Skin epidermis (tissue), 12 donors: ENCODE measurements at regions not wholly inside any gene's neighbourhood (a gene's known extent, or its start where the extent isn't known, plus 50 kb on each side); places are given as distances from the start of the nearest gene placed in this dataset.

Source experiments
- H3K27ac ChIP-seq, 21 experiments: fragments of 200-600 bp; sonication (generic) in 11 of 21; one replicate each; pipeline ENCODE4 v1.5.0; 2020; ENCODE audit warnings: mild to moderate bottlenecking in 3 of 21, inconsistent platforms in 2 of 21, moderate library complexity in 2 of 21
- H3K4me3 ChIP-seq, 7 experiments: fragments of 200-600 bp; sonication (generic) in 2 of 7; one replicate each; pipeline ENCODE4 v1.5.0; 2020; ENCODE audit warnings: inconsistent platforms in 2 of 7, mild to moderate bottlenecking in 2 of 7, moderate library complexity in 1 of 7

DNA sequence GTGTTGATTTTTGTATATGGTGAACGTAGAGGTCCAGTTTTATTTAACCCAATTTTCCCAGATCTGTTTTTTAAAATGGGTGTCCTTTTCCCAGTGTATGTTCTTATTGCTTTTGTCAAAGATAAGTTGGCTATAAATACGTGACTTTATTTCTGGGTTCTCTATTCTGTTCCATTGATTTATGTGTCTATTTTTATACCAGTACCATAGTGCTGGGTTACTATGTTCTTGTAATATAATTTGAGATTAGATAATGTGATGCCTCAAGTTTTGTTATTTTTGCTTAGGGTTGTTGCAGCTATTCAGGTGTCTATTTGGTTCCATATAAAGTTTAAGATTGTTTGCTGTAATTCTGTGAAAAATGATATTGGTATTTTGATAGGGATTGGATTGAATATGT lies 749.1 kb upstream of the GRIA3 start:
- Histone ChIP-seq H3K4me3 (no peak overlapping the region), H3K27ac (no peak overlapping the region)

DNA sequence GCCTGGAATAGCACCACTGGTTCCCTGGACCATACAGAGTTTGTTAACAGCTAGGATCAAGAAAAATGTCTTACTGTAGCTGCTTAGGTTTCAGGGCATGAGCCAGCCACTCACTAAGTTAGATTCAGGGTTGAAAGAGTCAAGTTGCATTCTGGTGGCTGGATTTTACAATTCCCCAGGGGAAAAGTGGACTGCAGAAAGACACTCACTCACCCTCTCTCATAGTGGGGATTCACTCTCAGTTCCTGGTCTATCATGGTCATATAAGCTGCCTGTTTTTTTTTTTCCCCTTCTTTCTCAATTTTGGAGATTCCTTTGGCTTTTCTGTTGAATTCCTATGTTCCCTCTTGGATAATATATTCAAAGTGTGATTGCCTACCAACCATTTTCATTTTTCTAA lies 744.2 kb upstream of the GRIA3 start:
- no peak overlapping the region for H3K4me3 ChIP-seq
- H3K27ac ChIP-seq: no peak overlapping the region

DNA sequence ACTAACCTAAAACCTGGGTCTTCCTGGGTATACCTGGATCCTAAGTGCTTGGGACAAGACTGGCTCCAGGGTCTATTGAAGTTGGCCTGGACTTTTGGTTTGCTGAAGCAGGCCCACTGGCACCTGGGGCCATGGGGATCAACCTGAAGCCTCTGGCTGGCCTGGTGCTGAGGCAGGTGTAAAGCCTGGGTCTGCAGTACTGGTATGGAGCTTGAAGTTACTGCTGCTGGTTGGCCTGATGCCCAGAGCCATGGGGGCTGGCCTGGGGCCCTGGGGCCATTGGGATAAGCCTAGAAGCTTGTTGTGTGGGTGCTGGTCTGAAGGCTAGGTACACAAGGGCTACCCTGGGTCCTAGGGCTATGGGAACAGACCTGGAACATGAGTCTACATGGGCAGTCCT lies 743.2 kb upstream of the GRIA3 start:
- H3K27ac ChIP-seq: no peak overlapping the region

DNA sequence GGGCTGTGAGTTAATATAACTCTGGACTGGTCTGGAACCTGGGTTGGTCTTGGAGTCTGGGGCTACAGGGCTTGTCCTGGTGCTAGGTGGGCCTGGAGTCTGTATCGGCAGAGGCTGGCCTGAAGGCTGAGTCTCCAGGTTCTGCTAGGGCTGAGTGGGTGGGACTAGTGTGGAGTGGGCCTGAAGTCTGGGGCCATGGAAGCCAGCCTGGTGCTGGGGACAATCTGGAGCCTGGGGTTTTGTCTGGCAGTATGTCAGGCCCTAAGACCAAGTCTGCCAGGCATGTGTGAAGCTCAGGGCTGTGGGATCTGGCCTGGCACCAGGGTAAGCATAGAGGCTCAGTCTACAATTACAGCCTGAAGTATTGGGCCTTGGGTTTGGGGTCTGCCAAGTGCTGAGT lies 742.6 kb upstream of the GRIA3 start:
- Histone ChIP-seq H3K27ac (no peak overlapping the region), H3K4me3 (no peak overlapping the region)

More for the DNA sequence above, 743.2 kb upstream of the GRIA3 start:
- H3K4me3 ChIP-seq: no peak overlapping the region

DNA sequence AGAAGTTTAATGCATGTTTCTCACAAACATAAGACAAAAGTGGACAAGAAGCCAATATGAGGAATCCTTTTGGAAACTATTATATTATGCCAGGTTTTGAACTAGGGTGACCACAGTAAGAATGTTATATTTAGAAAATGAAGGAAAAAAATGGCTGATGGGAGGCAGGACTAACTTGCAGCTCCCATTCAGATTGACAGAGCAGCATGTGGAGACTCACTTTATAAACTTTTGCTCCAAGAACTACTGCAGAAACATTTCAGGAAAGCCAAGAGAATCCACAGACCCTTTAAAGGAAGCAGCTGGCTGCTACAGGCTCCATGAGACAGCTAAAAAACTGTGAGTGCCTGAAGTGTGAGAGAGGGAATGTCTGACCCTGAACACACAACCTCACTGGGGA lies 738.6 kb upstream of the GRIA3 start:
- Histone ChIP-seq H3K4me3 (no peak overlapping the region), H3K27ac (no peak overlapping the region)

DNA sequence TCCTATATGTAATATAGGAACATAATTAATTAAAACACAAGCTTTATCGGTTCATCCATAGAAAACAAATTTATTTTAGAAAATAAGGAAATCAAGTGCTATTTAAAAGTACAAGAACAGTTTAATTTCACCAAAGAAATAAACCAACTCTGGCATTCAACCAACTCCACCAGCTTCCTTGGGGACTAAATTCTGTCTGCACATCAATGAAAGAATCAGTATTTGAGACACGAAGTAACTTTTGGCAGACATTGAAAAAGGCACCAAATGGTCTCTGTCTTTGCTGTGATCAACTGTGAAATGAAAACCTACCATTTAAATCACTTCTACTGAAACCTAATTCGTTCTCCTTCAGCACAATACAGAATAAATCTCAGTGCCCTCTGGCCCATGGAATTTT lies 719.7 kb upstream of the GRIA3 start:
- H3K27ac ChIP-seq: no peak overlapping the region
- no peak overlapping the region for H3K4me3 ChIP-seq

DNA sequence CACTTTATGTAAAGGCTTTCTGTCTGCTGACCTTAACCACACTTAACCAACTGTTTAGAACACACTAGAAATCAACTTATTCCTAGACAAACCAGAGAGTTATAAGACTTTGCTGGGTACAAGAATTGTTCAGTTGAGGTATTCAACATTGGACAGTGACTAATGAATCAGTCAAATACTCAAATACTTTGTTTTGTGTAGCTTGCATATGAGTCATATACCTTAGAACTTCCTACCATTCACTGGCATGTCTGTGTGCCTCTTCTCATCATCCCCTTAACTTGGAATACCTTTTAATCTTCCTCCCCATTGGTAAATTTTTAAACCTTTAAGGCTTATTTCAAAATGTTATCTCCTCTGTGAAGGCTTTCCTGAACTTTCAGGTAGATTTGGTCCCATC lies 708.8 kb upstream of the GRIA3 start:
- no peak overlapping the region for H3K4me3 ChIP-seq
- no peak overlapping the region for H3K27ac ChIP-seq

DNA sequence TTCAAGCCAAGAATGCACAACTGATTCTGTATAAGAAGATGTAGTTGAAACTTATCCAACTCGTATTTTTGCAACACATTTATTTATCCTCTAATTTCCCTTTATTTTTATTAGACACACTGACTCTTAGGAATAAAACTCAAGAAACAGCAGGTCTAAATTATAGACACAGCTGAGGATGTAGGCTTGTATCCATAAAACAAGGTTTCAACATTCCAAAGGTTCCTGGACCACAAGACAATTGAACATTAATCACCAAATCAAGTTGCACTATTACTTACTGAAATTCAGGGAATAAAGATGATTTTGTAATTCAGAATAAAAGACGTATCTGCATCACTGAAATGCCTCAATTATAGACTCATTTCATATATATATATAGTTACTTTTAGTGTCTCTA lies 683.5 kb upstream of the GRIA3 start:
- Histone ChIP-seq H3K27ac (no peak overlapping the region), H3K4me3 (no peak overlapping the region)

DNA sequence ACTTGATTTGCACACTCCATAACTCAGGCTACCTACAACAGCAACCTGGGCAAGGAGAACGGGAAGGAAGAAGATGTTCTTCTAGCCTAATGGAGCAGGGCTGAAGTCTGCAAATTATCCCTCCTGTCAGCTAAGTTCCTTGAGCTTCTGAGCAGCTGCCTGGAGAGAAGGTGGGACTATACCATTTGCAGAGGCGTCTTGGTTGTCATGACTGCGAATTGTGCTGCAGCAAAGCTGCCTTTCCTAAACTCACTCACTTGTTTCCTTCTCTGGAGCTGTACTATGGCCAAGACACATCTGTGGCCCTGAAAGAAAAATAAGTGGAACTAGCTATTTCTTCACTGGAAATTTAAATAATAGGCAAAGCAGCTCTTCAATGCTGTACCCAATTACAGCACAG lies 682.4 kb upstream of the GRIA3 start:
- H3K27ac ChIP-seq: no peak overlapping the region
- H3K4me3 ChIP-seq: no peak overlapping the region

DNA sequence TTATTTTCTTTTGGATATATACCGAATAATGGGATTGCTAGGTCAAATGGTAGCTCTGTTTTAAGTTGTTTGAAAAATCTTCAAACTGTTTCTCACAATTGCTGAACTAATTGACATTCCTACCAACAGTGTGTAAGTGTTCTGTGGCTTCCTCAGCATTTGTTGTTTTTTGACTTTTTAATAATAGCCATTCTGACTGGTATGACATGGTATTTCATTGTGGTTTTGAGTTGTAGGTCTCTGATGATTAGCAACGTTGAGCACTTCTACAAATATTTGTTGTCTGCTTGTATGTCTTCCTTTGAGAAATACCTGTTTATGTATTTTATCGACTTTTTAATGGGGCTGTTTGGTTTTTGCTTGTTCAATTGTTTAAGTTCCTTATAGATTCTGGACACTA lies 680.1 kb upstream of the GRIA3 start:
- Histone ChIP-seq H3K27ac (no peak overlapping the region), H3K4me3 (no peak overlapping the region)

DNA sequence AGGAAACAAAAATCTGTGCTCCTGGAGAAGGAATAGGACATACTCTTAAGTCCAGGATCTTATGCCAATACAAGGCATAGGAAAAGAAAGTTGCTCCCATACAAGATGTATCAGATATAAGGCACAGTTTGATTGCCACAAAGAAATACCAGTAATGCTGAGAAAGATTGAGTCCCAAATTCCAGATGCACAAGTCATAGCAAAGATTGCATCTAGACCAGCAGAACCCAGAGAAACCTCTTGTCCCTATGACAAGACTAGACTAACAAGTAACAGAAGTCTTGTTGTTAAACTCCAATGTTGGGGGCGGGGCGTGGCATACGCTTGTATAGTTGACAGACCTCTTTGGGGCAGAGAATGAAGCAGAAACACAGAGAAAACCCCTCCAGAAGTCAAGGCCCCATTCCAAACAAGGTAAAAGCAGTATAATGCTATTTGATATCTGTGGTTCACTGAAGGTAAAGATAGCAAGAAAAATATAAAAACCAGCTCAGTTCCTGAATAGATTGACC lies 671.5 kb upstream of the GRIA3 start:
- no peak overlapping the region for H3K4me3 ChIP-seq

DNA sequence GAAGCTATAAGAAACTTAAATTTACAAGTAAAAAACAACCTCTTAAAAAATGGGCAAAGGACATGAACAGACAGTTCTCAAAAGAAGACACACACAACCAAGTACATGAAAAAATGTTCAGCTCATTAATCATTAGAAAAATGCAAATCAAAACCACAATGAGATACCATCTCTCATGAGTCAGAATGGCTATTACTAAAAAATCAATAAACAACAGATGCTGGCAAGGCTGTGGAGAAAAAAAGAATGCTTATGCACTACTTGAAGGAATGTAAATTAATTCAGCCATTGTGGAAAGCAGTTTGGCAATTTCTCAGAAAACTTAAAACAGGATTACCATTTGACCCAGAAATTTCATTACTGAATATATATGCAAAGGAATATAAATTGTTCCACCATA lies 666.3 kb upstream of the GRIA3 start:
- Histone ChIP-seq H3K27ac (no peak overlapping the region), H3K4me3 (no peak overlapping the region)

More for the DNA sequence above, 671.5 kb upstream of the GRIA3 start:
- no peak overlapping the region for H3K27ac ChIP-seq

DNA sequence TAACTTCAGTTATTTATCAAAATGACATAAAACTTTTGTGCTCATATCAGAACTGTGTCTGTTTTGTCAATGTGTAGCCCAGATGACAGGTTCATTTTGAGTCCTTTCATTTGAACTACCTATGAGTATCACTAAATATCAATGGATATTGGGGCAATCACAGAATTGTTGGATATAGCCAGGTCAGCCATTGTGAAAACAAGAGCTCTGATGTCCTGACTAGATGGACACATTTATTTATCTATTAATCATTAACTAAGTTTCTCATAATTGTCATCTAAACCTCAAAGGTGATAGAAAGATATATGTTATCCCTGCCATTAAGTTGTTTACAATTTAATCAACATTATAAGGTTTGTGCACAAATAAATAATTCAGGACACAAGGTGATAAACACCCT lies 638.3 kb upstream of the GRIA3 start:
- H3K4me3 ChIP-seq: no peak overlapping the region
- H3K27ac ChIP-seq: no peak overlapping the region

DNA sequence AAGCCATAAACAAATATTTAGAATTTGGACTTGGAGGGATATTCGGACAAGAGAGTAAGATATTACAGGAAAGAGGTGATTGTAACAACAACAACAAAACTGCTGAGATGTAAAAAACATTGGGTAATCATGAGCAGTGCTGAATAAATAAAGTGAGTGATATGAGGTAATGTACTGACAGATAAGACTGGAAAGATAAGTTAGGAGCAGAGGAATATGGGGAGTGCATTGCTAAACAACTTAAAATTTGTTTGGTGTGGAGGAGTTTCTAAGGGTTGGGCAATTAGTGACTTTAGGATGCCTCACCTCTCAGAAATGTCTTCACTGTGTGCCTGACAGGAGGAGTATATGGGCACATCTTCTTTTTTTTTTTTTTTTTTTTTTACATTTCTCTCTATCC lies 637.8 kb upstream of the GRIA3 start:
- H3K4me3 ChIP-seq: no peak overlapping the region
- H3K27ac ChIP-seq: no peak overlapping the region

DNA sequence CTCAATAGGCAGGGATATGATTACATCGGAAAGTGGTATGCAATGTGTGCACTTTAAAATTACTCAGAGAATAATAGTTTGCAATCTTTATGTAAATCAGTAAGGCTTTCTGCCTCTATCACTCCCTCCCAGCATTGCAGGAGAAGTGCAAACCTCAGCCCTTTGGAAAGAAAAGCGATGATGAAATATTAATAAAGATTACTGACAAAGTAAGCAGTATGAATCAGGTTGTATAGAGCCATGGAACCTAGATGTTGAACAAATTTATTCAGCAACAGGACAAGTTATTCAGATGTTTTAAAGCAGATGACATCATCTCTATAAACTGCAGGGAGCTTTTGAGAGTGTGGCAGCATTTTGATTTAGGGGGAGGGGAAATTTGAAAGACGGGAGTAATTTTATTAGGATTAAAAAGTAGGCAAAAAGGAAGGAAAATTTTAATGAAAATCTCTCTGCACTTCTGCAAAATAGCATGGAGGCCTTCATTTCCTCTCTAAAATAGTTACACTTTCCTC lies 631.7 kb upstream of the GRIA3 start:
- Histone ChIP-seq H3K27ac (no peak overlapping the region), H3K4me3 (no peak overlapping the region)

DNA sequence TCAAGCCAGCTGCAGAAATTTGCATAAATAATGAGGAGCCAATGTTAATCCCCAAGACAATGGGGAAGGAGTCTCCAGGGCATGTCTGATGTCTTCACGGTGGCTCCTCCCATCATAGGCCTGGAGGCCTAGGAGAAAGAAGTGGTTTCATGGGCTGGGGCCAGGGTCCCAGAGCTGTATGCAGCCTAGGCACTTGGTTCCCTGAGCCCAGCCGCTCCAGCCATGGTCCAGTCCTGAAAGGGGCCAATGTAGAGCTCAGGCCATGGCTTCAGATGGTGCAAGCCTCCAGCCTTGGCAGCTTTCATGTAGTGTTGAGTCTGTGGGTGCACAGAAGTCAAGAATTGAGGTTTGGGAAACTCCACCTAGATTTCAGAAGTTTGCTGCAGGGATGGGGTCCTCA lies 628.2 kb upstream of the GRIA3 start:
- no peak overlapping the region for H3K4me3 ChIP-seq

DNA sequence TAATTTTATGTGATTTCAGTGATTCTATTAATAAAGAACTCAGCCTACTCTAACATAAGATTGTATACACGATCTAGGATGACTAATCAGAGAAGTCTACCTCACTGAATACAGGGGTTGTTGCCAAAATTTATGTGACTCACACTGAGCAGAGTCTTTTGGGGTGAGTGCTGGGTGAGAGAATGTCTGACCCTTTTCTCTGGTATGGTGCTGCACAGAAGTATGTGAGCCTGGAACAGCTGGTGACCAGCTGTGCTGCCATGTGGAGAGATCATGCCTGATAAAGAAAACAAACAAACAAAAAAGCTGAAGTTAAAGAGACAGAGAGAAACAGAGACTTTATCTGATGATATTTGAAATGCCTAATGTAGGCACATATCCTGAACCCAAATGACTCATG lies 618.1 kb upstream of the GRIA3 start:
- Histone ChIP-seq H3K4me3 (no peak overlapping the region), H3K27ac (no peak overlapping the region)

More for the DNA sequence above, 628.2 kb upstream of the GRIA3 start:
- no peak overlapping the region for H3K27ac ChIP-seq

DNA sequence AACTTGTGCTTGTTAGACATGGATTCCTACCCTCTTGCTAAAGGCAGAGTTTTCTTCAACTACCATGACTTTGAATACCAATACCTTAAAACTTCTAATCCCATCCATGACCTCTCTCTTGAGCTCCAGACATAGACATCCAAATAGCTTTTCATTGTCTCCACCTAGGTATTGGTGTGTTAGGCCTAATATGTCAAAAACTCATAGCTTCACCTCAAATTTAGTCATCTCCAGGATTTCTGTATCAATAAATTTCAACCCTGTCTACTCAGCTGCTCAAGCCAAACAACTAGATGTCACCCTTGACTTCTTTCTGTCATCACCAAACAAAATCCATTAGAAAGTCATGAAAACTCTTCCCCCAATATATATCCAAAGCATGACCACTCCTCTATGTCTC lies 617.7 kb upstream of the GRIA3 start:
- peak overlapping the region in 1 of 21 experiments; percentile 25 for H3K27ac ChIP-seq
- H3K4me3 ChIP-seq: no peak overlapping the region

DNA sequence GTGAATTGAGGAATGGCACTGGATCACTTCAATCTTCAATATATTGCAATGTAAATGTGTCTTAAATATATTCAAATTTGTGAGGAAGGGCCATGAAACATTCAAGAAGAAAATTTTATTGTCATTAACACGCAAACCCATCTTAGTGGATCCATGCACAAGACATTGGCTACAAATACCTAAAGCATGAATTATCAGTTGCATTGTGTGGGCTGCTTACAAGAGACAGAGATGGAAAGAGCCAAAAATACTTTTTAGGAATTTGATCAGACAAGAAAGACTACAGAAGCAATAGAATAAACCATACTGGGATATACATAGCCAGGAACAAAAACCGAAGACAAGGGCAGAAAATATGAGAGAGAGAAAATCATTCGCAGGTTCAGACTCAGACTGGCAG lies 616.2 kb upstream of the GRIA3 start:
- no peak overlapping the region for H3K27ac ChIP-seq
- H3K4me3 ChIP-seq: no peak overlapping the region

DNA sequence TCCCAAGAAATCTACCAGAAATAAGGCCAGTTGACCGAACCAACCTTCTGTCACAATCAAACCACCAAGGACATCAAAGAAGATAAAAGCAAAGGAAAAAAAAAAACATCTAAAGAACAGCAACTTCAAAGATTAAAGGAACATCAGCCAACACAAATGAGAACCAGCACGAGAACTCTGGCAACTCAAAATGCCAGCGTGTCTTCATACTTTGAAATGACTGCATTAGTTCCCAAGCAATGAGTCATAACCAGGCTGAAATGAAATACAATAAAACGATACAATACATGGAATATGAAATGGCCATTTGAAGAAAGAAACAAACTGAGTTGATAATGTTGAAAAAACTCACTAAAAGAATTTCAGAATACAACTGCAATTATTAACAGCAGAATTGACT lies 611.6 kb upstream of the GRIA3 start:
- H3K4me3 ChIP-seq: no peak overlapping the region
- no peak overlapping the region for H3K27ac ChIP-seq

DNA sequence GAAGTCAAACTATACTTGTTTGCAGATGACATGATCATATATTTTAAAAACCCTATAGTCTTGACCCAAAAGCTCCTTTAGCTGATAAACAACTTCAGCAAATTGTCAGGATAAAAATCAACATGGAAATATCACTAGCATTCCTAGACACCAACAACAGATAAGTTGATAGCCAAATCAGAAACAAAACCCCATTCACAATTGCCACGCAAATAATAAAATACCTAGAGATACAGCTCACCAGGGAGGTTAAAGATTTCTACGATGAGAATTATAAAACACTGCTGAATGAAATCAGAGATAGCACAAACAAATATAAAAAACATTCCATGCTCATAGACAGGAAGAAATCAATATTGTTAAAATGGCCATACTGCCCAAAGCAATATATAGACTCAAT lies 605.0 kb upstream of the GRIA3 start:
- H3K27ac ChIP-seq: no peak overlapping the region
- no peak overlapping the region for H3K4me3 ChIP-seq

DNA sequence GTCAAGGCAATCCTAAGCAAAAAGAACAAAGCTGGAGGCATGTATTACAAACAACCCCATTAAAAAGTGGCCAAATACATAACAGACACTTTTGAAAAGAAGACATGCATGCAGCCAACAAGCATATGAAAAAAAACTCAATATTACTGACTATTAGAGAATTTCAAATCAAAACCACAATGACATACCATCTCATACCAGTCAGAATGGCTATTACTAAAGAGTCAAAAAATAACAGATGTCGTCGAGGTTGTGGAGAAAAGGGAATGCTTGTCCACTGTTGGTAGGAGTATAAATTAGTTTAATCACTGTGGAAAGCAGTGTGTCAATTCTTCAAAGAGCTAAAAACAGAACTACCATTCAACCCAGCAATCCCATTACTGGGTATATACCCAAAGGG lies 604.6 kb upstream of the GRIA3 start:
- Histone ChIP-seq H3K4me3 (no peak overlapping the region), H3K27ac (no peak overlapping the region)
